ENCODE measurements at regions not wholly inside any gene's neighbourhood (a gene's known extent, or its start where the extent isn't known, plus 50 kb on each side); places are given as distances from the start of the nearest gene placed in this dataset.

DNA sequence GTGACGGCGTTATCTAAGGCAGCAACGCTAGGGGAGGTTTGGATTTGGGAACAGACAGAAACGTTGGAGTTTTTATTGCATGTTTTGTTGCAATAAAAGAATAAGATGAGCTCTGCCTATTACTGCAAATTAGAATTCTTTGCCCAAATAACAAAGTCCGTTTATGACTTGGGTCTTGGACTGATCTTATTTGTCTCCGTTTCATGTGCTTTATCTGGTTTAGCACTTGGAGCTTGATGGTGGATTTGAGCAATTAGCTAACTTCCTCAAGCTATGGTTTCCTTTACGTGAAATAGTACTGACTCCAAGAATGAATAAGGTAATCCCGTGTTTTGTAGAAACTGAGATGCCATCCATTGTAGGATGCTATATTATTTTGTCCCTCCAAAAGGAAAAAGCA, 233.0 kb upstream of the IRX5 start:
- no peak overlapping the region for H3K4me3 ChIP-seq (ENCODE audit: low read length)
- H3K9ac ChIP-seq (ENCODE audit: low read length) = no peak overlapping the region
- H3K9me3 ChIP-seq (ENCODE audit: low read length) = no peaks in the 10 kb centered on the region
- H3K27ac ChIP-seq (ENCODE audit: low read length) = no peak overlapping the region
- TF ChIP-seq RAD21 (conservative IDR thresholded peaks at IDR 0.05) = no peak
- TF ChIP-seq MXI1 (conservative IDR thresholded peaks at IDR 0.05; ENCODE audit: poor library complexity, severe bottlenecking) = no peak
- TF ChIP-seq, protein P1, sequence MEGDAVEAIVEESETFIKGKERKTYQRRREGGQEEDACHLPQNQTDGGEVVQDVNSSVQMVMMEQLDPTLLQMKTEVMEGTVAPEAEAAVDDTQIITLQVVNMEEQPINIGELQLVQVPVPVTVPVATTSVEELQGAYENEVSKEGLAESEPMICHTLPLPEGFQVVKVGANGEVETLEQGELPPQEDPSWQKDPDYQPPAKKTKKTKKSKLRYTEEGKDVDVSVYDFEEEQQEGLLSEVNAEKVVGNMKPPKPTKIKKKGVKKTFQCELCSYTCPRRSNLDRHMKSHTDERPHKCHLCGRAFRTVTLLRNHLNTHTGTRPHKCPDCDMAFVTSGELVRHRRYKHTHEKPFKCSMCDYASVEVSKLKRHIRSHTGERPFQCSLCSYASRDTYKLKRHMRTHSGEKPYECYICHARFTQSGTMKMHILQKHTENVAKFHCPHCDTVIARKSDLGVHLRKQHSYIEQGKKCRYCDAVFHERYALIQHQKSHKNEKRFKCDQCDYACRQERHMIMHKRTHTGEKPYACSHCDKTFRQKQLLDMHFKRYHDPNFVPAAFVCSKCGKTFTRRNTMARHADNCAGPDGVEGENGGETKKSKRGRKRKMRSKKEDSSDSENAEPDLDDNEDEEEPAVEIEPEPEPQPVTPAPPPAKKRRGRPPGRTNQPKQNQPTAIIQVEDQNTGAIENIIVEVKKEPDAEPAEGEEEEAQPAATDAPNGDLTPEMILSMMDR (IDR thresholded peaks at IDR 0.05; ENCODE audit: poor library complexity, severe bottlenecking) = no peak
- TF ChIP-seq, protein P2, sequence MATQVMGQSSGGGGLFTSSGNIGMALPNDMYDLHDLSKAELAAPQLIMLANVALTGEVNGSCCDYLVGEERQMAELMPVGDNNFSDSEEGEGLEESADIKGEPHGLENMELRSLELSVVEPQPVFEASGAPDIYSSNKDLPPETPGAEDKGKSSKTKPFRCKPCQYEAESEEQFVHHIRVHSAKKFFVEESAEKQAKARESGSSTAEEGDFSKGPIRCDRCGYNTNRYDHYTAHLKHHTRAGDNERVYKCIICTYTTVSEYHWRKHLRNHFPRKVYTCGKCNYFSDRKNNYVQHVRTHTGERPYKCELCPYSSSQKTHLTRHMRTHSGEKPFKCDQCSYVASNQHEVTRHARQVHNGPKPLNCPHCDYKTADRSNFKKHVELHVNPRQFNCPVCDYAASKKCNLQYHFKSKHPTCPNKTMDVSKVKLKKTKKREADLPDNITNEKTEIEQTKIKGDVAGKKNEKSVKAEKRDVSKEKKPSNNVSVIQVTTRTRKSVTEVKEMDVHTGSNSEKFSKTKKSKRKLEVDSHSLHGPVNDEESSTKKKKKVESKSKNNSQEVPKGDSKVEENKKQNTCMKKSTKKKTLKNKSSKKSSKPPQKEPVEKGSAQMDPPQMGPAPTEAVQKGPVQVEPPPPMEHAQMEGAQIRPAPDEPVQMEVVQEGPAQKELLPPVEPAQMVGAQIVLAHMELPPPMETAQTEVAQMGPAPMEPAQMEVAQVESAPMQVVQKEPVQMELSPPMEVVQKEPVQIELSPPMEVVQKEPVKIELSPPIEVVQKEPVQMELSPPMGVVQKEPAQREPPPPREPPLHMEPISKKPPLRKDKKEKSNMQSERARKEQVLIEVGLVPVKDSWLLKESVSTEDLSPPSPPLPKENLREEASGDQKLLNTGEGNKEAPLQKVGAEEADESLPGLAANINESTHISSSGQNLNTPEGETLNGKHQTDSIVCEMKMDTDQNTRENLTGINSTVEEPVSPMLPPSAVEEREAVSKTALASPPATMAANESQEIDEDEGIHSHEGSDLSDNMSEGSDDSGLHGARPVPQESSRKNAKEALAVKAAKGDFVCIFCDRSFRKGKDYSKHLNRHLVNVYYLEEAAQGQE (IDR thresholded peaks at IDR 0.05; ENCODE audit: borderline replicate concordance) = no peak
- TF ChIP-seq SMC3 (conservative IDR thresholded peaks at IDR 0.05; ENCODE audit: poor library complexity) = no peak
- H3F3A ChIP-seq (ENCODE audit: insufficient read depth, low read length, poor library complexity, severe bottlenecking) = no peaks in the 10 kb centered on the region
- no peak overlapping the region for H2AFZ ChIP-seq (ENCODE audit: low read depth, low read length)
- no peak overlapping the region for H3K4me2 ChIP-seq (ENCODE audit: low read length)
- no peaks in the 10 kb centered on the region for H3K27me3 ChIP-seq (ENCODE audit: insufficient read depth, low read depth, low read length)
- no peaks in the 10 kb centered on the region for H3K79me2 ChIP-seq (replicated peaks; ENCODE audit: insufficient read depth, low read length)
- no peaks in the 10 kb centered on the region for H3K36me3 ChIP-seq (ENCODE audit: insufficient read depth, low read length)
- H4K20me1 ChIP-seq (ENCODE audit: insufficient read depth) = no peaks in the 10 kb centered on the region
- no peaks in the 10 kb centered on the region for H3K9me2 ChIP-seq (ENCODE audit: insufficient read depth, low read length)

DNA sequence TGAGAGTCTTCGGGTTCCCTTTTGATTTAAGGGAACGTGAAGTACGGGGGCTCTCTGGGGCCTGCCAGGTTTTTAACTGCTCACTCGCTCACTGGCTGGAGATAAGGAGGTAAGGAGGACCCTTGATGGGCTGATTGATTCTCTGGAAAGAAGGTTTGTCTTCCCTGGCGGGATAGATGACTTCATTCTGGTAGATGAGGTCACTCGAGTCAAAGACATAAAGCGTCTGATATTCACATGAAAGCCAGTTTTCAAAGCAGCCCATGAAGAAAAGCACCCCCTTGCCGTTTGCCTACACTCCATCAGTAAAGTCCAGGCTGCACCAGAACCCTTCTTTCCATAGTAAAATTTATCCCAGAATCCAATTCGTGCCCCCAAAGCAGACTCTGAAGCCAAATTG, 233.7 kb upstream of the IRX5 start:
- Histone ChIP-seq H3K27ac (ENCODE audit: low read length) (no peak overlapping the region), H3K79me2 (replicated peaks; ENCODE audit: insufficient read depth, low read length) (no peaks in the 10 kb centered on the region), H3K27me3 (ENCODE audit: insufficient read depth, low read depth, low read length) (no peaks in the 10 kb centered on the region), H3K9me3 (ENCODE audit: low read length) (no peaks in the 10 kb centered on the region), H3K4me3 (ENCODE audit: low read length) (no peak overlapping the region), H3F3A (ENCODE audit: insufficient read depth, low read length, poor library complexity, severe bottlenecking) (no peaks in the 10 kb centered on the region), H4K20me1 (ENCODE audit: insufficient read depth) (no peaks in the 10 kb centered on the region), H3K9ac (ENCODE audit: low read length) (no peak overlapping the region), H3K36me3 (ENCODE audit: insufficient read depth, low read length) (no peaks in the 10 kb centered on the region), H2AFZ (ENCODE audit: low read depth, low read length) (no peak overlapping the region), H3K9me2 (ENCODE audit: insufficient read depth, low read length) (no peaks in the 10 kb centered on the region), H3K4me2 (ENCODE audit: low read length) (no peak overlapping the region)
- TF ChIP-seq, protein P2 (IDR thresholded peaks at IDR 0.05; ENCODE audit: borderline replicate concordance) = no peak
- TF ChIP-seq SMC3 (conservative IDR thresholded peaks at IDR 0.05; ENCODE audit: poor library complexity) = no peak
- no peak for TF ChIP-seq EZH2 (IDR thresholded peaks at IDR 0.05; ENCODE audit: borderline replicate concordance, insufficient read depth, low read length, poor library complexity, severe bottlenecking)
- TF ChIP-seq POLR2AphosphoS5 (IDR thresholded peaks at IDR 0.05) = no peak
- no peak for TF ChIP-seq MXI1 (conservative IDR thresholded peaks at IDR 0.05; ENCODE audit: poor library complexity, severe bottlenecking)
- TF ChIP-seq TAF1 (IDR thresholded peaks at IDR 0.05; ENCODE audit: low read depth) = no peak
- no peak for TF ChIP-seq RAD21 (conservative IDR thresholded peaks at IDR 0.05)
- no peak for TF ChIP-seq EP300 (conservative IDR thresholded peaks at IDR 0.05; ENCODE audit: poor library complexity, severe bottlenecking)
- TF ChIP-seq, protein P1 (IDR thresholded peaks at IDR 0.05; ENCODE audit: poor library complexity, severe bottlenecking) = no peak
